Small intestine (tissue), 7 donors: ENCODE measurements at regions not wholly inside any gene's neighbourhood (a gene's known extent, or its start where the extent isn't known, plus 50 kb on each side); places are given as distances from the start of the nearest gene placed in this dataset.
"Not testable (repeated sequence)": the region's sequence is repeated elsewhere in the genome, so short reads cannot be mapped to it uniquely, and the experiment has no call there.

Experiments used
- DNase-seq, 2 donors: peaks; one replicate each; pipeline versions ENCODE4 v3.0.0 to v3.0.0-alpha.2; 2013
- FAIRE-seq: peaks from 2 replicates; lab custom pipeline; 2012; peaks lifted over from hg19 to GRCh38; lab: Jason Lieb, UNC
- H3K27ac ChIP-seq, 3 donors: one replicate each; pipeline ENCODE4 v1.5.1; 2013; ENCODE audit warnings: low read length in 2 of 3, mild to moderate bottlenecking in 2 of 3, control low read depth in 1 of 3, inconsistent platforms in 1 of 3, low read depth in 1 of 3, moderate library complexity in 1 of 3
- H3K27me3 ChIP-seq, 3 donors: one replicate each; pipeline ENCODE4 v1.6.1; 2013; ENCODE audit warnings: low read length in 3 of 3, inconsistent platforms in 1 of 3; ENCODE audit not compliant: control insufficient read depth in 3 of 3, insufficient read depth in 3 of 3
- H3K36me3 ChIP-seq, 3 donors: one replicate each; pipeline ENCODE4 v1.6.1; 2013; ENCODE audit warnings: low read length in 3 of 3, inconsistent platforms in 1 of 3, low read depth in 1 of 3, mild to moderate bottlenecking in 1 of 3, moderate library complexity in 1 of 3; ENCODE audit not compliant: control insufficient read depth in 3 of 3, insufficient read depth in 2 of 3
- H3K4me1 ChIP-seq, 3 donors: one replicate each; pipeline ENCODE4 v1.6.1; 2013; ENCODE audit warnings: low read length in 2 of 3, inconsistent platforms in 1 of 3, low read depth in 1 of 3, mild to moderate bottlenecking in 1 of 3, moderate library complexity in 1 of 3; ENCODE audit not compliant: control insufficient read depth in 3 of 3, insufficient read depth in 2 of 3
- H3K4me3 ChIP-seq, 3 donors: one replicate each; pipeline ENCODE4 v1.5.1; 2013; ENCODE audit warnings: low read length in 3 of 3, control low read depth in 1 of 3, inconsistent platforms in 1 of 3, low read depth in 1 of 3, mild to moderate bottlenecking in 1 of 3, moderate library complexity in 1 of 3
- H3K9me3 ChIP-seq, 2 donors: one replicate each; pipeline ENCODE4 v1.6.1; 2013; ENCODE audit warnings: low read depth in 1 of 2, low read length in 1 of 2; ENCODE audit not compliant: control insufficient read depth in 2 of 2, insufficient read depth in 1 of 2
- WGBS, 3 donors: extraction: QIAGEN DNeasy Blood & Tissue Kit; methylation state at CpG; one replicate each; pipeline ENCODE4 v1.1.7; 2013; 5-methylcytosine and 5-hydroxymethylcytosine counted together
- donor health status: healthy with polysubstance abuse.
- donor health status: control.
- donor health status: control.
- donor health status: Bipolar disorder and iron deficiency.
- donor health status: healthy.

GRCh38 chr7:65750511-65751344 is 122.1 kb upstream of the VKORC1L1 start:
- FAIRE-seq (no peak), DNase-seq (peak; percentile 91 to 96)
- Histone ChIP-seq H3K9me3 (no peaks in the 10 kb centered on the region), H3K27me3 (no peaks in the 10 kb centered on the region), H3K36me3 (peaks cover 0 to 10% (median 0%) of the 10 kb centered on the region in 3 donors), H3K4me1 (peaks cover 2 to 6% (median 6%) of the 10 kb centered on the region in 3 donors), H3K27ac (peak overlapping the region; percentile 74 to 96 (median 87)), H3K4me3 (peak overlapping the region; percentile 73 to 90 (median 81))
- 0 to 1% (median 0%) methylated on average over 57 to 69 of the region's 69 CpGs for WGBS, 3 donors

- DNase-seq, H3K9me3 ChIP-seq, H3K27ac ChIP-seq, H3K27me3 ChIP-seq, FAIRE-seq, H3K4me3 ChIP-seq, H3K4me1 ChIP-seq: not testable (repeated sequence)
- H3K36me3 ChIP-seq, result peaks cover 0 to 14% (median 0%) of the 10 kb centered on the region in 3 donors
- WGBS, 3 donors, result 92 to 98% (median 94%) methylated on average over 5 of the region's 5 CpGs
These were observed 118.8 kb upstream of the VKORC1L1 start for GRCh38 chr7:65754070-65754469.

- H3K9me3 ChIP-seq, H3K27me3 ChIP-seq, H3K4me3 ChIP-seq, H3K4me1 ChIP-seq, H3K27ac ChIP-seq, FAIRE-seq, DNase-seq: not testable (repeated sequence)
- H3K36me3 ChIP-seq, result peaks cover 0 to 12% (median 0%) of the 10 kb centered on the region in 3 donors
- WGBS, 3 donors, result 78 to 100% (median 89%) methylated on average over 1 of the region's 1 CpG
These were observed 113.9 kb upstream of the VKORC1L1 start for GRCh38 chr7:65758991-65759390.

GRCh38 chr7:65762712-65763111 is 110.2 kb upstream of the VKORC1L1 start:
- H3K4me3 ChIP-seq, FAIRE-seq, H3K9me3 ChIP-seq, H3K36me3 ChIP-seq, H3K27me3 ChIP-seq, H3K4me1 ChIP-seq: not testable (repeated sequence)
- 31 to 52% (median 39%) methylated on average over 3 of the region's 3 CpGs for WGBS, 3 donors
- peak in 1 of 2 donors; percentile 19 for DNase-seq
- peak overlapping the region in 1 of 3 donors; percentile 12 for H3K27ac ChIP-seq

GRCh38 chr7:65763114-65763513 is 109.8 kb upstream of the VKORC1L1 start:
- not testable (repeated sequence) for H3K36me3 ChIP-seq, H3K4me1 ChIP-seq, H3K9me3 ChIP-seq, H3K4me3 ChIP-seq, H3K27me3 ChIP-seq, FAIRE-seq, DNase-seq
- peak overlapping the region in 1 of 3 donors; percentile 12 for H3K27ac ChIP-seq
- WGBS, 3 donors, result 80 to 81% (median 81%) methylated on average over 5 of the region's 5 CpGs

GRCh38 chr7:65770473-65771225 is 102.2 kb upstream of the VKORC1L1 start:
- not testable (repeated sequence) for H3K27me3 ChIP-seq, H3K9me3 ChIP-seq, H3K36me3 ChIP-seq, H3K4me1 ChIP-seq, FAIRE-seq
- Histone ChIP-seq H3K4me3 (peak overlapping the region; percentile 12 to 90 (median 66)), H3K27ac (peak overlapping the region; percentile 67 to 84 (median 68))
- peak; percentile 95 to 96 for DNase-seq
- 1 to 3% (median 2%) methylated on average over 40 to 44 of the region's 44 CpGs for WGBS, 3 donors

- not testable (repeated sequence) for H3K9me3 ChIP-seq, FAIRE-seq
- 86 to 93% (median 92%) methylated on average over 17 of the region's 17 CpGs for WGBS, 3 donors
These were observed 101.7 kb upstream of the VKORC1L1 start for GRCh38 chr7:65771226-65771569.

GRCh38 chr7:65776677-65777076 is 96.2 kb upstream of the VKORC1L1 start:
- not testable (repeated sequence) for FAIRE-seq
- WGBS, 3 donors, result 88 to 89% (median 88%) methylated on average over 6 of the region's 6 CpGs

More at GRCh38 chr7:65771226-65771569, 101.7 kb upstream of the VKORC1L1 start:
- Histone ChIP-seq H3K27ac (peak overlapping the region; percentile 66 to 68 (median 67)), H3K4me3 (peak overlapping the region in 2 of 3 donors; percentile 66 to 90)
- not testable (repeated sequence) for H3K4me1 ChIP-seq, H3K27me3 ChIP-seq, DNase-seq, H3K36me3 ChIP-seq

More at GRCh38 chr7:65776677-65777076, 96.2 kb upstream of the VKORC1L1 start:
- not testable (repeated sequence) for H3K36me3 ChIP-seq, DNase-seq, H3K27ac ChIP-seq, H3K9me3 ChIP-seq, H3K4me1 ChIP-seq, H3K4me3 ChIP-seq, H3K27me3 ChIP-seq
